Left lobe of liver (tissue), 2 donors: ENCODE measurements at regions not wholly inside any gene's neighbourhood (a gene's known extent, or its start where the extent isn't known, plus 50 kb on each side); places are given as distances from the start of the nearest gene placed in this dataset.
"Not testable (repeated sequence)": the region's sequence is repeated elsewhere in the genome, so short reads cannot be mapped to it uniquely, and the experiment has no call there.

ENCODE experiments used
- ATAC-seq: fragments of 200-7000 bp; cut with Tn5 transposase; one replicate; pipeline ENCODE4 v1.9.1; 2020; ENCODE audit warnings: mild to moderate bottlenecking, moderate library complexity
- DNase-seq: peaks from one replicate; pipeline ENCODE4 v3.0.0-alpha.2; 2020; ENCODE audit warnings: low spot score
- donor health status: DM: no; HTN: no; CAD: no; lungs with moderate emphysema.
- donor health status: DM: no; HTN: yes; CAD: no.

GRCh38 chr15:93965304-93965908, 266.0 kb upstream of the MCTP2 start:
- no peak for ATAC-seq

GRCh38 chr15:93954985-93955571, 276.3 kb upstream of the MCTP2 start:
- ATAC-seq = no peak

More at GRCh38 chr15:93965304-93965908, 266.0 kb upstream of the MCTP2 start:
- DNase-seq = no peak

GRCh38 chr15:93948726-93949125, 282.6 kb upstream of the MCTP2 start:
- DNase-seq = no peak

More at GRCh38 chr15:93954985-93955571, 276.3 kb upstream of the MCTP2 start:
- no peak for DNase-seq

GRCh38 chr15:93943586-93943985, 287.8 kb upstream of the MCTP2 start:
- DNase-seq (no peak), ATAC-seq (no peak)

More at GRCh38 chr15:93948726-93949125, 282.6 kb upstream of the MCTP2 start:
- no peak for ATAC-seq

- ATAC-seq (no peak), DNase-seq (no peak)
Observed at GRCh38 chr15:93942269-93942694, 289.1 kb upstream of the MCTP2 start.

- DNase-seq = no peak
- ATAC-seq = no peak
Observed at GRCh38 chr15:93941697-93942096, 289.7 kb upstream of the MCTP2 start.

- DNase-seq (no peak), ATAC-seq (no peak)
Observed at GRCh38 chr15:93940226-93940625, 291.1 kb upstream of the MCTP2 start.

- no peak for ATAC-seq
- DNase-seq = no peak
Observed at GRCh38 chr15:93932164-93932776, 299.1 kb upstream of the MCTP2 start.

- ATAC-seq (no peak), DNase-seq (no peak)
Observed at GRCh38 chr15:93929375-93930094, 301.8 kb upstream of the MCTP2 start.

GRCh38 chr15:93920204-93920603, 311.2 kb upstream of the MCTP2 start:
- DNase-seq = no peak
- ATAC-seq = no peak

- ATAC-seq, DNase-seq: not testable (repeated sequence)
Observed at GRCh38 chr15:93918801-93919200, 312.6 kb upstream of the MCTP2 start.

GRCh38 chr15:93917181-93917580, 314.2 kb upstream of the MCTP2 start:
- DNase-seq (no peak), ATAC-seq (no peak)

- DNase-seq = no peak
- no peak for ATAC-seq
Observed at GRCh38 chr15:93913871-93914270, 317.5 kb upstream of the MCTP2 start.

- DNase-seq (no peak), ATAC-seq (no peak)
Observed at GRCh38 chr15:93913310-93913709, 318.1 kb upstream of the MCTP2 start.

GRCh38 chr15:93900476-93901400, 330.6 kb upstream of the MCTP2 start:
- ATAC-seq = no peak
- DNase-seq = no peak

GRCh38 chr15:93899817-93900216, 331.5 kb upstream of the MCTP2 start:
- no peak for ATAC-seq
- DNase-seq = no peak

GRCh38 chr15:93897377-93897776, 334.0 kb upstream of the MCTP2 start:
- no peak for ATAC-seq
- no peak for DNase-seq

GRCh38 chr15:93895976-93896770, 335.2 kb upstream of the MCTP2 start:
- DNase-seq (no peak), ATAC-seq (no peak)

- ATAC-seq (no peak), DNase-seq (no peak)
Observed at GRCh38 chr15:93894438-93895036, 336.8 kb upstream of the MCTP2 start.
